MCF 10A (cell line): ENCODE measurements at regions not wholly inside any gene's neighbourhood (a gene's known extent, or its start where the extent isn't known, plus 50 kb on each side); places are given as distances from the start of the nearest gene placed in this dataset.
"Not testable (repeated sequence)": the region's sequence is repeated elsewhere in the genome, so short reads cannot be mapped to it uniquely, and the experiment has no call there.

Source experiments
- BruUV-seq: library from RNA; stranded (reverse); fragments of 400-500 nt; replicated peaks from 2 replicates; lab custom pipeline; 2021; lab: Mats Ljungman, UMichigan
- CTCF ChIA-PET: fragments of 300-600 bp; sonication (Branson Sonifier 250); formaldehyde crosslinking; extraction: SDS; loops from one replicate; lab custom pipeline; 2021; ENCODE audit warnings: antibody characterized with exemption, inconsistent platforms; lab: Yijun Ruan, JAX
- POLR2A ChIA-PET: fragments of 300-600, 350-650 bp; sonication (Branson Sonifier 250); formaldehyde crosslinking; extraction: SDS; loops from one replicate; lab custom pipeline; 2020; ENCODE audit warnings: antibody characterized with exemption, inconsistent platforms; lab: Yijun Ruan, JAX
- DNase-seq: peaks from one replicate; pipeline ENCODE4 v3.0.0-alpha.2; 2018; ENCODE audit not compliant: unreplicated experiment
- H3K27ac Mint-ChIP-seq: one replicate; pipeline ENCODE4 v1.8.0; 2022; ENCODE audit warnings: mild to moderate bottlenecking, low read depth, mixed read lengths; ENCODE audit not compliant: unreplicated experiment
- H3K27me3 Mint-ChIP-seq: one replicate; pipeline ENCODE4 v1.8.0; 2022; ENCODE audit warnings: mixed read lengths; ENCODE audit not compliant: insufficient read depth, unreplicated experiment
- H3K36me3 Mint-ChIP-seq: one replicate; pipeline ENCODE4 v1.8.0; 2022; ENCODE audit warnings: mild to moderate bottlenecking, moderate library complexity, mixed read lengths; ENCODE audit not compliant: insufficient read depth, unreplicated experiment
- H3K4me1 Mint-ChIP-seq: one replicate; pipeline ENCODE4 v1.8.0; 2022; ENCODE audit warnings: mixed read lengths; ENCODE audit not compliant: insufficient read depth, unreplicated experiment
- H3K4me3 Mint-ChIP-seq: one replicate; pipeline ENCODE4 v1.8.0; 2022; ENCODE audit warnings: mild to moderate bottlenecking, moderate library complexity, mixed read lengths; ENCODE audit not compliant: unreplicated experiment
- H3K9me3 Mint-ChIP-seq: one replicate; pipeline ENCODE4 v1.8.0; 2022; ENCODE audit warnings: mixed read lengths; ENCODE audit not compliant: unreplicated experiment
- intact Hi-C: fragments of 100-400 bp; cut with micrococcal nuclease; formaldehyde crosslinking; loops from 2 replicates; pipeline ENCODE4 v1.14.1; 2022
- TF ChIP-seq, protein P1 (sequence below): fragments of 200-600 bp; IDR thresholded peaks from one replicate; pipeline ENCODE4 v1.8.0; 2022; ENCODE audit warnings: antibody characterized with exemption, mild to moderate bottlenecking; ENCODE audit not compliant: unreplicated experiment

GRCh38 chr18:35851286-35851970 lies 121.1 kb upstream of the RMP24 start:
- ChIA-PET CTCF (interaction anchor here (0.7 kb wide), 1 partner anchor 32 kb away, joined by 4 read pairs; no protein-coding TSS in a partner anchor), POLR2A (no interaction called here)
- Mint-ChIP-seq H3K27ac (no peak overlapping the region), H3K4me1 (no peaks in the 10 kb centered on the region), H3K27me3 (peaks cover 9% of the 10 kb centered on the region), H3K9me3 (no peaks in the 10 kb centered on the region), H3K4me3 (no peak overlapping the region), H3K36me3 (no peaks in the 10 kb centered on the region)
- DNase-seq = no peak
- BruUV-seq = no TSS peak
- TF ChIP-seq, protein P1, sequence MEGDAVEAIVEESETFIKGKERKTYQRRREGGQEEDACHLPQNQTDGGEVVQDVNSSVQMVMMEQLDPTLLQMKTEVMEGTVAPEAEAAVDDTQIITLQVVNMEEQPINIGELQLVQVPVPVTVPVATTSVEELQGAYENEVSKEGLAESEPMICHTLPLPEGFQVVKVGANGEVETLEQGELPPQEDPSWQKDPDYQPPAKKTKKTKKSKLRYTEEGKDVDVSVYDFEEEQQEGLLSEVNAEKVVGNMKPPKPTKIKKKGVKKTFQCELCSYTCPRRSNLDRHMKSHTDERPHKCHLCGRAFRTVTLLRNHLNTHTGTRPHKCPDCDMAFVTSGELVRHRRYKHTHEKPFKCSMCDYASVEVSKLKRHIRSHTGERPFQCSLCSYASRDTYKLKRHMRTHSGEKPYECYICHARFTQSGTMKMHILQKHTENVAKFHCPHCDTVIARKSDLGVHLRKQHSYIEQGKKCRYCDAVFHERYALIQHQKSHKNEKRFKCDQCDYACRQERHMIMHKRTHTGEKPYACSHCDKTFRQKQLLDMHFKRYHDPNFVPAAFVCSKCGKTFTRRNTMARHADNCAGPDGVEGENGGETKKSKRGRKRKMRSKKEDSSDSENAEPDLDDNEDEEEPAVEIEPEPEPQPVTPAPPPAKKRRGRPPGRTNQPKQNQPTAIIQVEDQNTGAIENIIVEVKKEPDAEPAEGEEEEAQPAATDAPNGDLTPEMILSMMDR = no peak
- intact Hi-C loops = no loop called here

- ChIA-PET CTCF (no interaction called here), POLR2A (interaction anchor here (1.0 to 1.2 kb wide), 2 partner anchors 13 to 120 kb away, joined by 3 read pairs; partner anchors contain the start of gene RMP24)
- Mint-ChIP-seq H3K9me3 (no peaks in the 10 kb centered on the region), H3K36me3 (no peaks in the 10 kb centered on the region), H3K27me3 (peaks cover 9% of the 10 kb centered on the region), H3K4me1 (no peaks in the 10 kb centered on the region), H3K4me3 (no peak overlapping the region), H3K27ac (no peak overlapping the region)
- BruUV-seq = no TSS peak
- no peak for DNase-seq
- TF ChIP-seq, protein P1 = no peak
- intact Hi-C loops = no loop called here
Observed at GRCh38 chr18:35852786-35853185, 119.7 kb upstream of the RMP24 start.

DNA sequence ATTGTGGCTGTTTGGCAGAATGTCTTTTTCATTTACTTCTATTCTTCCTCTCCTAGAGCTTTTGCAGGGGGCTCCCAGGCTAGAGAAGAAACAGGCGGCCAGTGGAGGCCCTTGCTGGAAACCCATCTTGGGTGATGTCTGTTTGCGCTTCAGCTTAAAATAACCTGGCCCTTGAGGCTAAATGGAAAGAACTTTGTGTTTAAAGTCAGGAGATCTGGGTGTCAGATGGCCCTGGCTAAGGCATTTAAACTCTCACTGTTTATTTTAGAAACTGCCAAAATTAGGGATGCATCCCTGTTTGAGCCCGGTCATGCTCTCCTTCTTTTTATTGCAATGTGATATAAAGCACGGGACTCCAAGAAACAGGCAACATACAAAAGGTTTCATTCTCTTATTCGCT lies 118.4 kb upstream of the RMP24 start:
- Mint-ChIP-seq H3K27ac (no peak overlapping the region), H3K9me3 (no peaks in the 10 kb centered on the region), H3K4me3 (no peak overlapping the region), H3K36me3 (no peaks in the 10 kb centered on the region), H3K4me1 (no peaks in the 10 kb centered on the region), H3K27me3 (peaks cover 9% of the 10 kb centered on the region)
- POLR2A ChIA-PET = interaction anchor here (1.2 kb wide), 1 partner anchor 14 kb away, joined by 3 read pairs; no protein-coding TSS in a partner anchor
- no peak for DNase-seq
- BruUV-seq = no TSS peak
- TF ChIP-seq, protein P1 = no peak
- intact Hi-C loops = no loop called here
- CTCF ChIA-PET = interaction anchor here (0.6 kb wide), 1 partner anchor 22 kb away, joined by 3 read pairs; no protein-coding TSS in a partner anchor

GRCh38 chr18:35856178-35856577 lies 116.3 kb upstream of the RMP24 start:
- H3K36me3 Mint-ChIP-seq = no peaks in the 10 kb centered on the region
- H3K27ac Mint-ChIP-seq = no peak overlapping the region
- H3K4me1 Mint-ChIP-seq = no peaks in the 10 kb centered on the region
- DNase-seq = no peak
- H3K27me3 Mint-ChIP-seq = peaks cover 9% of the 10 kb centered on the region
- no TSS peak for BruUV-seq
- ChIA-PET CTCF (interaction anchor here (0.6 kb wide), 1 partner anchor 97 kb away, joined by 4 read pairs; no protein-coding TSS in a partner anchor), POLR2A (interaction anchor here (0.7 kb wide), 2 partner anchors 20 to 710 kb away, joined by 3 read pairs; no protein-coding TSS in a partner anchor)
- H3K9me3 Mint-ChIP-seq = no peaks in the 10 kb centered on the region
- intact Hi-C loops = no loop called here
- no peak overlapping the region for H3K4me3 Mint-ChIP-seq
- TF ChIP-seq, protein P1 = no peak

DNA sequence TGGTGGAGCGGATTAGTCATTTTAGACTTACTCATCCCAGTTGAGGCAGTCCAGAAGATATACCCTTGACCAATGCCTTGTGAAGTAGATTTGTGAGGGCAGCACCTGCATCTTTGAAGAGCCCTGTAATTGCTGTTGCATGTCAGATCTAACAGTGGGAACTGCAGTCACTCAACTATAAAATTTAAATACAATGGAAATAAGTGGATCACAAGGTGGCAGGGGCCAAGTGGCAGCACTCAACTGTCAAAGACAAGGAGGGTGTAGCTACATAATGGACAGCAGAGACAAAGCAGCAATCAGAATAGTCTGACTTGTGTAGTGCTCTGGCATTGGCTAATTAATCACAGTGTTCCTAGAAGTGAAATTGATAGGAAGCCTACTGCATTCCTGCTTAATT lies 115.8 kb upstream of the RMP24 start:
- POLR2A ChIA-PET = interaction anchor here (0.7 kb wide), 1 partner anchor 710 kb away, joined by 3 read pairs; no protein-coding TSS in a partner anchor
- DNase-seq, BruUV-seq, H3K4me3 Mint-ChIP-seq, H3K36me3 Mint-ChIP-seq, H3K9me3 Mint-ChIP-seq, H3K27ac Mint-ChIP-seq, intact Hi-C loops, H3K4me1 Mint-ChIP-seq, H3K27me3 Mint-ChIP-seq: not testable (repeated sequence)
- CTCF ChIA-PET = interaction anchor here (0.6 kb wide), 1 partner anchor 97 kb away, joined by 4 read pairs; no protein-coding TSS in a partner anchor

DNA sequence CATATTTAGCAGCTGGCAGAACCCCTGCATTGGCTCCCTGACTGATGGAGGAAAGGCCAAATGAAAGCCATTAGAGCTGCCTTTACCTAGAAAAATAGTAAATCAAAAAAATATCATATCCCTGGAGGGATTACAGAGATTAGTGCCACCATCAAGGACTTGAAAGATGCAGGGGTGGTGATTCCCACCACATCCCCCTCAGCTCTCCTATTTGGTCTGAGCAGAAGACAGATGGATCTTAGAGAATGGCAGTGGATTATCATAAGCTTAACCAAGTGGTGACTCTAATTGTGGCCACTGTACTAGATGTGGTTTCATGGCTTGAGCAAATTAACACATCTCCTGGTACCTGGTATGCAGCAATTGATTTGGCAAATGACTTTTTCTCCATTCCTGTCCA lies 114.9 kb upstream of the RMP24 start:
- H3K27me3 Mint-ChIP-seq, H3K27ac Mint-ChIP-seq, H3K36me3 Mint-ChIP-seq, intact Hi-C loops, H3K4me1 Mint-ChIP-seq, DNase-seq, BruUV-seq, H3K9me3 Mint-ChIP-seq, H3K4me3 Mint-ChIP-seq, CTCF ChIA-PET, POLR2A ChIA-PET: not testable (repeated sequence)
